Stimulated activated CD8-positive, alpha-beta memory T cell treated with anti-CD3 and anti-CD28 coated beads, Interleukin-2, amount 100 ng/mL, for 48 hours (primary cell): ENCODE measurements at regions not wholly inside any gene's neighbourhood (a gene's known extent, or its start where the extent isn't known, plus 50 kb on each side); places are given as distances from the start of the nearest gene placed in this dataset.
"Not testable (repeated sequence)": the region's sequence is repeated elsewhere in the genome, so short reads cannot be mapped to it uniquely, and the experiment has no call there.

ENCODE experiments used
- DNase-seq, 2 donors: peaks; one replicate each; pipeline ENCODE4 v3.0.0-alpha.2; 2020; ENCODE audit warnings: low read depth in 2 of 2

- no peak for DNase-seq
Measured at GRCh38 chr12:131213896-131214442, 260.3 kb downstream of the ADGRD1 start.

GRCh38 chr12:131214936-131215335, 261.2 kb downstream of the ADGRD1 start:
- not testable (repeated sequence) for DNase-seq

DNA sequence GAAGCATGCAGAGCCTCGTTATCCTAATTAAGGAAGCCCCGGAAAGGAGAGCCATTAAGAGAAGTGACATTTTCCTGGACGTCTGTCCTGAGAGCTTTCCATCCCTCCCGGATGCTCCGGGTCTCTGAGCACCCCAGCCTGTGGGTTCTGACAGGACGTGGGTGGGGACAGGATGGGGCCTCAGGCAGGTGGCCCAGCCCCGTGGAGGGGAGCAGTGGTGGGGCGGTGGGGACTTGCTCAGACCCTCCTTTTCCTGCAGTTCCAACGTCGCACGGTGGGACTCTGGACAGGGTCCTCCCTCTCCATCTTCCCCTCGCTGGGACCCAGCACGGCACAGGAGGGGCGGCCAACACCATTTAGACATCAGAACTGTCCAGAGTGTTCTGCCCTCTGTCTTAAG, 262.9 kb downstream of the ADGRD1 start:
- DNase-seq, result not testable (repeated sequence)

- DNase-seq, result no peak
Measured at GRCh38 chr12:131217024-131217586, 263.4 kb downstream of the ADGRD1 start.

DNA sequence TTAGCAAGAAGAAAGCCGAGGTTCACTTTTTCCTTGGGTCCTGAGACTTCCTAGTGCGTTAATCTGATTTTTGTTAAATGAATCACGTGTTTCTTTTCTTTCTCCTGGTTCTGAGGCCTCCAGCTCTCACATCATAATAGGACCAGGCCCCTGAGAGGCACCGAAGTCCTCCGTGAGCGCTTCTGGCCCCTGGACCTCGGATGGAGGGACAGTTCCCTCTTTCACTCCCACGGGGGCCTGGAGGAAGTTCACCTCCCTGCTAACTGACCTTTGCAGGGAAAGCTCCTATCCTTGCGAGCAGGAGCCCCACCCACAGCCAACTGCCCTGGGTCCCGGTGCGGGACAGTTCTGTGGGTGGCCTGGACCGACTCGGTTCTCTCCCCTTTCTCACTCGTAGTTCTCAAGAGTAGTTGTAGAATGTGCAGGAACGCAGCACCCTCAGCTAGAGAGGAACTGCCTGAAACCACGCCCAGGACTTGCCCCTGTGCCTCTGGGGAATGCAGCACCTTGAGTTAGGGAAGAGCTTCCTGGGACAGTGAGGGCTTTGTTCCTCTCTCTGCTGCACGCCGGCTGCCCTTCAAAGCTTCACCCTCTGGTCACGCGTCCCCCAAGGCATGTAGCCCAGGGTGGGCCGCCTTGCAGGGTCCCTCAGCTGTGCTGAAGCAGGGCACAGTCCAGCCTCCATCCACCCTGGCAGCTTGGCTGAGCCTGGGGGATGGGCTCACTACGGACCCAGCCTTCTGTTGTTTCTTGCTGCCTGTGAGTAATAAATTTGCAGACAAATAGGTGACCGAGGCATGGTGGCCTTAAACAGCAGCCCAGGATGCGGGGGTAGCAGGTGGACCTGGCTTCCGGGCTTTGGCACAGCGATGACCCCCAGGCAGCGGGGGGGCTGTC, 264.6 kb downstream of the ADGRD1 start:
- DNase-seq, result no peak

DNA sequence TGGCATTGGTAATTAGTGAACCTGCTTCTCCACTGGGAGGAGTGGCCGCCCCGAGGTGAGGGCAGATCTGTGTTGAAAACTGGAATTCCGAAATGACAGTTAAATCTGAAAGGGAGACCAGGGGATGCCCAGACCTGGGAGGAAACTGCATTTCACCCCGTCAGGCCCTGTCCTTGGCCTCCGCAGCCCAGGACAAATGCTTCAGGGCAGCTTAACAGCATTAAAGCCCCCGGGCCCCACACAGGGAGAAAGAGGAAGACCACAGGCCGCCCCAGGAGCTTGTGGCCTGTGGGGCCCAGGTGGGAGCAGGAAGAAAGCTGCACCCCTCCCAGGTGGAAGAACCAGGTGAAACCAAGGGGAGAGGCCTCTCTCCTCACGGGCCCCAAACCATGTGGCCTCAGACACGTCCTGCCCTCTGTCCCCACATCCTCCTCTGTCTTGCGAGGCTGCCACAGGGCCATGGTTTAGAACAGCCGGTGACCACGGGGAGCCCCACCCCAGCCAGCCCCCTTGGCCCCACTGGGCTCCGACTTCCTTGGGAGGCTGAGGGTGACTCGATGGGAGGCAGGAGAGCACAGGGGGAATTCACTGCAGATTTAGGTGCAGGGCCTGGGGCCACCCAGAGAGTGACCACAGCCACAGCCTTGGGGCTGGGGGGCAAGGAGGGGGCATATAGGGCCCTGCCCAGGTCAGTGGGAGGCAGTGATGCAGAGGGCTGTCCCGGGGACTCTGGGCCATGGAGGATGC, 265.4 kb downstream of the ADGRD1 start:
- no peak for DNase-seq

DNA sequence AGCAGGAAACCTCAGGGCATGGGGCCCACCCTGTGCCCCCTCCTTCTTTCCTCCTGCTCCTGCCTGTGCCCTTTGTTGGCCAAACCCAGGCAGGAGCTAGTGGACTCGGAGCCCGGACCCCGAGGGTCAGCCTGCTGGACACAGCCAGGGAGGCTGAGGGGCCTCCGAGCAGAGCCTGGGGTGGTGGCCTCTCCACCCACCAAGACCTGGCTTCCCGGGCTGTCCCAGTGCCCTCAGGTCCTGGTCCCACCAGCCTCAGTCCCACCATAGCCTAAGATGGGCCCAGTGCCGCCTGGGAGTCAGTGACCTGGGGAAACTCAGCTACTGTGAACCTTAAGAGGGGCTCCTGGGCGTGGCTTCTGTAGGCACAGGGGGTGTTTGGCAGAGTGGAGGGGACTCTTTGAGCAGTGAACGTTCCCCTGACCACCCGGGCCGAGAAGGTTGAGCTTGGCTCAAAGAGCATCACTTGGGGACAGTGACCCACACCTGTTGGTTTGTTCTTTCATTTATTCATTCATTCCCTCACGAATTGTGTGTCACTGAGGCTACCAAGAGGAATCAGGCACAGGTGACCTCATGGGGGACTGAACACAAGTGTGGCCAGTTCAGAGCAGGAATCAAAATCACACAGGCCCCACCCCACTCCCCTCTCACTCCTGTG, 266.1 kb downstream of the ADGRD1 start:
- no peak for DNase-seq

DNA sequence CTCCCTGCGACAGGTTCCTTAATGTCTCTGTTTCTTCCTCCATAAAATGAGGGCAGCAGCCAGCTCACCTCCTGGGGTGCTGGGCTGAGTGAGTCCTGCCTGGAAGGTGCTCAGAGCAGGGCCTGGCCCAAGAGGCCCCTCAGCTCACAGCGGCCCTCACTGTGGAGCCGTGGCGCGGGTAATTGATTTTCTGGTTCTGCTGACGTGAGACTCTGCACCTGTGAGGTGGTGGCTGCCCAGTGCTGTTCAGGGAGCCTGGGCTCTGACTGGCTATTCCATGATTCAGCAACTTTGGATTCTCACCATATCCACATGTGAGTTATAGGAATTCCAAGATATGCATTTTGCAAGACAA, 266.6 kb downstream of the ADGRD1 start:
- DNase-seq, result no peak

GRCh38 chr12:131221061-131221956, 267.6 kb downstream of the ADGRD1 start:
- no peak for DNase-seq

- no peak for DNase-seq
Measured at GRCh38 chr12:131221957-131222328, 268.2 kb downstream of the ADGRD1 start.

- DNase-seq, result peak in 1 of 2 donors; percentile 21
Measured at GRCh38 chr12:131222329-131223139, 268.8 kb downstream of the ADGRD1 start.

GRCh38 chr12:131223171-131223761, 269.6 kb downstream of the ADGRD1 start:
- no peak for DNase-seq

DNA sequence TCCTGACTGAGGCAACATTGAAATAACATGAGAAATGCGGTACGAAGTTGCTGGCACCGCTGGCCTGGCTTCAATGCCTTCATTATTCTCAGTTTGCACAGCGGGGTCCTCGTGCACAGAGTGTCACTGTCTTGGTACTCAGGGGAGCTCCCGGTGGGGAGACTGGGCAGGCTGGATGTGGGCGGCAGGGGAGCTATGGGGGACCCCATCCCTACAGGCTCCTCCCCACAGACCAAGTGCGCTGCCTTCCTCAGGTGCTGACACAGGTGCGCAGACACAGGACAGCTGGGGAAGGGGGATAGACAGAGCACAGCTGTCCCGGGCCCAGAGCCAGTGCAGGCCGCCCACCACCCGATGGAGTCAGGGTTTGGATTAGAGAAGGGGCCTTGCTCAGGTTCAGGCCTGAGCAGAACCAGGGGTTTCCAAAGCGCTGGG, 270.1 kb downstream of the ADGRD1 start:
- no peak for DNase-seq

- not testable (repeated sequence) for DNase-seq
Measured at GRCh38 chr12:131224226-131225065, 270.7 kb downstream of the ADGRD1 start.

DNA sequence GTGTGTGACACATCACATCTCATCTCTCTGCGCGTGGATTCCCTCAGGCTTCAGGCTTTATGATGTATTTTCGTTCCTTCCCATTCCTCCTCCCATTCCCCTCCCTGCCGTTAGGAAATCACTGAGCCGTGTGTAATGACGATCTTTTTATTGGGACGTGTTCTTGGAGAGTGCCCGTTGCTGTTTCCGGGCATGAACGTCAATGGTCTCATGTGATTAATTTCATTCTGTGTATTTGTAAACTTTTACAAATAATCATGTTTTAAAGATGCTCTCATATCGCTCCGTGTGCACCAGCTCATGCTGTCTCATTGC, 271.3 kb downstream of the ADGRD1 start:
- not testable (repeated sequence) for DNase-seq

DNA sequence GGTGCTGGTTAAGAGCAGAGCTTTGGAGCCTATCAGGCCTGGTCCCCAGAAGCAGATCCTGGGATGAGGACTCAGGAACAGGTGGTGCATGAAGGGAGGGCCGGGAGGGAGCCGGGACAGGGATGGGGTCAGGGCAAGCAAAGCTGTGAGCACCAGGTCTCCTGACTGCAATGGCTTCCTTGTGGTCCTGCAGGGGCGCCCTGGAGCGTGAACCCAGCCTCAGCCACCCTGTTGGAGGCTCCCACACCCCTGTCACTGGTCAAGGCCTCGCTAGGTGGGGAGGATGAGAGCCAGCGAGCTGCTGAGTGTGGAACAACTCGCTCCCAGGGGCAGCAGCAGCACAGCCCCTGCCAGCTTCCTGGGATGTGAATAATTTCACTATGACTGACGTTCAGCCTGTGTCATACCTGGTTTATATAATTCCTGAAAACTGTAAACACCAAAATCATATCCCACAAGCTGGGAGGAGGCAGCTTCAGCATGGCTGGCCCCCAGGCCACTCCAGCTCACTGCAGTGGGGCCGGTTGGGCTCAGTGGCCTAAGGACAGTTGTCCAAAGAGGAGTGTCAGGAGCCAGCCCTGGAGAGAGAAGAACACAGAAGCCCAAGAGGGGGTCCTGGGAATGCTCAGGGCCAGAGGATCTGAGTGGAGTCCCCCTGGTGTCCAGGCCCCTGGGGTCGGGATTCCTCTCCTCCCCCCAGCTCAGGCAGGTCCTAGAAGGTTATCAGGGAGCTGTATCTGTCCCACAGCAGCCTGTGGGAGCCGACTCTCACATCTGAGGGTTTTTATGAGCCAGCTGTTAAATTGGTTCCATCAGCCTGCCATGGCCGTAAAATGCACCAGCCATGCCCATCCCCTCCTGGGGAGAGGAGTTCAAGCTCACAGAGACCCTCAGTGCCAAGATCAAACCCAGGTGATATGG, 272.9 kb downstream of the ADGRD1 start:
- no peak for DNase-seq

DNA sequence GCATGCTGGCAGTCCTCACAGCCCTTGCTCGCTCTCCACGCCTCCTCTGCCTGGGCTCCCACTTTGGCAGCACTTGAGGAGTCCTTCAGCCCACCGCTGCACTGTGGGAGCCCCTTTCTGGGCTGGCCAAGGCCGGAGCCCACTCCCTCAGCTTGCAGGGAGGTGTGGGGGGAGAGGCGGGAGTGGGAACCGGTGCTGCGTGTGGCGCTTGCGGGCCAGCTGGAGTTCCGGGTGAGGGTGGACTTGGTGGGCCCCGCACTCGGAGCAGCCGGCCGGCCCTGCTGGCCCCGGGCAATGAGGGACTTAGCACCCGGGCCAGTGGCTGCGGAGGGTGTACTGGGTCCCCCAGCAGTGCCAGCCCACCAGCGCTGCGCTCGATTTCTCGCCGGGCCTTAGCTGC, 273.9 kb downstream of the ADGRD1 start:
- DNase-seq, result not testable (repeated sequence)

DNA sequence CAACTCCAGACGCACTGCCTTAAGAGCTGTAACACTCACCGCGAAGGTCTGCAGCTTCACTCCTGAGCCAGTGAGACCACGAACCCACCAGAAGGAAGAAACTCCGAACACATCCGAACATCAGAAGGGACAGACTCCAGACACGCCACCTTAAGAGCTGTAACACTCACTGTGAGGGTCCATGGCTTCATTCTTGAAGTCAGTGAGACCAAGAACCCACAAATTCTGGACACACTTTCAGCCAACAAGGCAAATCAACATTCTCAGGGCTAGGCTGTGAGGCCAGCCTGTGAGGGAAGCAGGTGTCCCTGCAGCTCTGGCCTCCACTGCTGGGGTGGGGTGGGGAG, 275.3 kb downstream of the ADGRD1 start:
- DNase-seq, result not testable (repeated sequence)
